HG02884 (cell line): ENCODE measurements at regions not wholly inside any gene's neighbourhood (a gene's known extent, or its start where the extent isn't known, plus 50 kb on each side); places are given as distances from the start of the nearest gene placed in this dataset.

ENCODE experiments used
- ATAC-seq: cut with Tn5 transposase; IDR thresholded peaks from one replicate; pipeline ENCODE4 v1.9.1; 2021; ENCODE audit warnings: mild to moderate bottlenecking, moderate library complexity; ENCODE audit not compliant: unreplicated experiment

- no peak for ATAC-seq
These were observed 351.1 kb downstream of the BUD13 start for GRCh38 chr11:116421529-116422185.

- ATAC-seq = no peak
These were observed 351.8 kb downstream of the BUD13 start for GRCh38 chr11:116420770-116421528.

GRCh38 chr11:116420030-116420429 lies 352.8 kb downstream of the BUD13 start:
- ATAC-seq = no peak

- no peak for ATAC-seq
These were observed 354.3 kb downstream of the BUD13 start for GRCh38 chr11:116418388-116419041.

GRCh38 chr11:116416852-116417251 lies 355.9 kb downstream of the BUD13 start:
- ATAC-seq = no peak

- no peak for ATAC-seq
These were observed 357.7 kb downstream of the BUD13 start for GRCh38 chr11:116415095-116415494.

GRCh38 chr11:116414357-116414880 lies 358.4 kb downstream of the BUD13 start:
- ATAC-seq = no peak

GRCh38 chr11:116413301-116414242 lies 359.2 kb downstream of the BUD13 start:
- no peak for ATAC-seq

- ATAC-seq = no peak
These were observed 360.5 kb downstream of the BUD13 start for GRCh38 chr11:116412118-116412889.

GRCh38 chr11:116409238-116409637 lies 363.5 kb downstream of the BUD13 start:
- ATAC-seq = no peak

- no peak for ATAC-seq
These were observed 366.7 kb downstream of the BUD13 start for GRCh38 chr11:116406042-116406441.

- no peak for ATAC-seq
These were observed 368.4 kb downstream of the BUD13 start for GRCh38 chr11:116404462-116404798.

- ATAC-seq = no peak
These were observed 368.9 kb downstream of the BUD13 start for GRCh38 chr11:116403794-116404461.

- ATAC-seq = no peak
These were observed 372.7 kb downstream of the BUD13 start for GRCh38 chr11:116400081-116400480.

GRCh38 chr11:116397602-116398084 lies 375.1 kb downstream of the BUD13 start:
- no peak for ATAC-seq

- ATAC-seq = no peak
These were observed 376.5 kb downstream of the BUD13 start for GRCh38 chr11:116396331-116396730.

- ATAC-seq = no peak
These were observed 378.8 kb downstream of the BUD13 start for GRCh38 chr11:116394022-116394421.

GRCh38 chr11:116390963-116391362 lies 381.8 kb downstream of the BUD13 start:
- no peak for ATAC-seq

GRCh38 chr11:116388146-116388545 lies 384.6 kb downstream of the BUD13 start:
- ATAC-seq = no peak
